COR-L47 (cell line): ENCODE measurements at regions not wholly inside any gene's neighbourhood (a gene's known extent, or its start where the extent isn't known, plus 50 kb on each side); places are given as distances from the start of the nearest gene placed in this dataset.
"Not testable (repeated sequence)": the region's sequence is repeated elsewhere in the genome, so short reads cannot be mapped to it uniquely, and the experiment has no call there.

Experiments
- DNase-seq: peaks from one replicate; lab custom pipeline; 2025; lab: John Stamatoyannopoulos, UW

- DNase-seq: not testable (repeated sequence)
Observed at GRCh38 chr11:13614918-13615317, 53.5 kb upstream of the FAR1 start.

- no peak for DNase-seq
Observed at GRCh38 chr11:13608656-13609055, 59.8 kb upstream of the FAR1 start.

DNA sequence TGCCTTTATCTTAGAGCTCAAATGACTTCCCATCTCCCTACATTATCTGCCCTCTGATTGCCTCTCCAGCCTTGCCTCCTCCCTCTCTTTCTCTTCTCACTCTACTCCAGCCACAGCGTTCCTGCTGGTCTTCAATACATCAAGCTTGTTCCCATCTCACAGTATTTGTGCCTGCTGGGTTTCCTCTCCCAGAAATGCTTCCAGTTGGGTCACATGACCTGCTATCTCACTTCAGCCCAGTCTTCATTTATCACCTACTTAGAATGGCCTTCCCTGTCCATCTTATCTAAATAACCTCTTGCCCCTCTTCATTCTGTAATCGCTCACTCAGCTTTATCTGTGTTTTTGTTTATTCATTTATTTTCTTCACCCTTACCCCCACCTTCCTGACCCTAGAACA, 61.8 kb upstream of the FAR1 start:
- no peak for DNase-seq

GRCh38 chr11:13603661-13604060, 64.8 kb upstream of the FAR1 start:
- no peak for DNase-seq

GRCh38 chr11:13602844-13603243, 65.6 kb upstream of the FAR1 start:
- DNase-seq: no peak

GRCh38 chr11:13596611-13597326, 71.7 kb upstream of the FAR1 start:
- DNase-seq: no peak

- no peak for DNase-seq
Observed at GRCh38 chr11:13595166-13595565, 73.3 kb upstream of the FAR1 start.

DNA sequence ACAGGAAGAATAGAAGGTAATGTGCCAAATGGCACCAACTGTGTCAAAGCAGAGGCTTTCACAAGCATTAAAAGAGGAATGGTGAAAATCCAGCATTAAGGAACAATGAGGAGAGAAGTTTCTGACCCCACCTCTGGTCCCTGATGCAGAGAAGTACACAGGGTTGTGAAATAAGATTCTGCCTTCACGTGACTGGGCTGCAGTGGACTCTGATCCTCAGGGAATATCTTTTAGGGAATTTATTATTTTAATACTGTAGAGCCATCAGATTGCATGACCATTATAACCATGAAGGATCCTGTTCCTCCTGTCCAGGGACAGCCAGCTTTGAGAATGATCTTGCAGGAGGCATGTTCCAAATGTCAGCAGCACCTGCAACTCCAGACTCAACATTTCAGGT, 74.4 kb upstream of the FAR1 start:
- no peak for DNase-seq

GRCh38 chr11:13578514-13579140, 82.8 kb upstream of the PTH start:
- DNase-seq: no peak

- DNase-seq: no peak
Observed at GRCh38 chr11:13577881-13578280, 82.1 kb upstream of the PTH start.

- no peak for DNase-seq
Observed at GRCh38 chr11:13576995-13577394, 81.2 kb upstream of the PTH start.

- not testable (repeated sequence) for DNase-seq
Observed at GRCh38 chr11:13575385-13575784, 79.6 kb upstream of the PTH start.

- DNase-seq: no peak
Observed at GRCh38 chr11:13567551-13567950, 71.8 kb upstream of the PTH start.

GRCh38 chr11:13561860-13562259, 66.1 kb upstream of the PTH start:
- no peak for DNase-seq

GRCh38 chr11:13560341-13560740, 64.5 kb upstream of the PTH start:
- DNase-seq: peak; percentile 41

DNA sequence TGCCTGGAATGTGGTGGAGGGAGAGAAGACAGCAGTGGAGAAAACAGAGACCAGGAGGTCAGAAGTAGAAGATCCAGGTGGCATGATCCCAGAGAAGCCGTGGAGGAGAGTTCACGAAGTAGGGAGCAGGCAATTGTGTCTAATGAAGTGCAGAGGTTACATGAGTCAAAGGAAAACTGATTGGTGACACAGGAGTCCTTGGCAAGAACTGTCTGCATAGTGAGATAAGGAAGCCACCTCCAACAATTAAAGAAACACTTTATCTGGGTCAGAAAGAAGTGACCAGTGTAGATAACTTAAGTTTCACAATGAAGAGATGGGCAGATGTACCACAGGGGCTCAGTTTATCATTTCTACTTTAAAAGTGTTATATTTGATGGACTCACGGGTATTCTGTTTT, 57.0 kb upstream of the PTH start:
- DNase-seq: no peak

DNA sequence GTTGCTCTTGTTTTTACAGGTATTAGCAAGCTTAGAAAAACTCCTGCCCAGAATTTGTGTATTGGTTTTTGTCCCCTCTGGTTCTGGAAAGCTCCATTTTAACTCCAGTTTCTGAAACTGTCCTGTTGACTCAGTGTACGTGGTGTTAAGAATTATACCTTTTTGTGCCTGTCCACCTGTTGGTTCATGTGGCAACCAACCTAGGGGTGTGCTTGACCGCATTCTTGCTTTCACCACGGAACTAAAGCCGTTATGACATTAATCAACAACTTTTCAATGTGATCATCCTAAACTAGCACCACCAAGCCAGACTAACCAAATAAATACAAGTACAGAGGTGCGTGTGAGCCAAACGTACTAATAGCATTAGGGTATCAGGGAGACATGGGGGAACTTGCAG, 56.0 kb upstream of the PTH start:
- DNase-seq: no peak

- DNase-seq: no peak
Observed at GRCh38 chr11:13550761-13551160, 55.0 kb upstream of the PTH start.

GRCh38 chr11:13546092-13546491, 50.3 kb upstream of the PTH start:
- DNase-seq: not testable (repeated sequence)
